ENCODE measurements at regions not wholly inside any gene's neighbourhood (a gene's known extent, or its start where the extent isn't known, plus 50 kb on each side); places are given as distances from the start of the nearest gene placed in this dataset.

DNA sequence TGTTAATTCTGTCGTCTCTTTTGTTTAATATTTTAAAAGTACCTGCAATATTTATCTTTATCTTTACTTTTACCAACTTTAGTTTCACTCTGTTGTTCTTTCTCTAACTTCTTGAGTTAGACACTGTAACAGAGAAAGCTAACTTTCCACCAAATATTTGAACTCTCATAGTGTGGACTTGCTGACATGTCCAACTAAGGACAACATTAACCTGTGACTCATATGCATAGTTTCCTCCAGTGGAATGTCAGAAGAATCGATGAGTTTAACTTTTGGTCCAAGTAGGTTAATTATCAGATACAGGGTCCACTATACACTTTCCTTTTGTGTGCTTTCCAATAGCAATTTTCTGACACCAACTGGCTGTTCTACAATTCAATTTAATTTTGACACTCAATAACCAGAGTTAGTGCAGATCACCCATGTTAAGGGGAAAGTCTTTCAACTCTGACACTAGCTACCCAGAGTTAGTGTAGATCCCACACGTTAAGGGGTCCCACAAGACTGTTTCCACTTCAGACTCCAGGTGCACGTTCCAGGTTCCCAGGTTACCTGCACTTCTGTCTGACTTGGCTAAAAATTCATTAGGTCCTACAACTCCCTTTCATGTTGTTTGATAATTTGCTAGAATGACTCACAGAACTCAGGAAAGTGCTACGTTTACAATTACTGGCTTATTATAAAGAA, 559.0 kb upstream of the AMOT start:
- no peaks in the 10 kb centered on the region for H3K79me2 ChIP-seq (ENCODE audit: insufficient read depth, low read length)
- H3K4me1 ChIP-seq (ENCODE audit: insufficient read depth, low read length) = no peaks in the 10 kb centered on the region
- no peak overlapping the region for H3K27ac ChIP-seq (ENCODE audit: low read length)
- H4K20me1 ChIP-seq (ENCODE audit: insufficient read depth, low read length) = no peaks in the 10 kb centered on the region
- H3K4me2 ChIP-seq (ENCODE audit: insufficient read depth, low read length) = no peak overlapping the region
- H3K27me3 ChIP-seq (ENCODE audit: insufficient read depth, low read length, poor library complexity) = no peaks in the 10 kb centered on the region
- no peak overlapping the region for H3K4me3 ChIP-seq (ENCODE audit: low read depth in 1 of 2, low read length in 2 of 2)
- no peak for ATAC-seq (ENCODE audit: insufficient read depth, low read depth)
- no peaks in the 10 kb centered on the region for H3K9me3 ChIP-seq (ENCODE audit: insufficient read depth, low read length, severe bottlenecking)
- no peak for DNase-seq
- H3K36me3 ChIP-seq (ENCODE audit: insufficient read depth, low read length) = no peaks in the 10 kb centered on the region
- H2AFZ ChIP-seq (ENCODE audit: low read depth, low read length) = no peak overlapping the region
- no peak overlapping the region for H3K9ac ChIP-seq (ENCODE audit: low read depth, low read length)
- TF ChIP-seq EZH2 (IDR thresholded peaks at IDR 0.05; ENCODE audit: borderline replicate concordance, low read depth, low read length, severe bottlenecking) = no peak

DNA sequence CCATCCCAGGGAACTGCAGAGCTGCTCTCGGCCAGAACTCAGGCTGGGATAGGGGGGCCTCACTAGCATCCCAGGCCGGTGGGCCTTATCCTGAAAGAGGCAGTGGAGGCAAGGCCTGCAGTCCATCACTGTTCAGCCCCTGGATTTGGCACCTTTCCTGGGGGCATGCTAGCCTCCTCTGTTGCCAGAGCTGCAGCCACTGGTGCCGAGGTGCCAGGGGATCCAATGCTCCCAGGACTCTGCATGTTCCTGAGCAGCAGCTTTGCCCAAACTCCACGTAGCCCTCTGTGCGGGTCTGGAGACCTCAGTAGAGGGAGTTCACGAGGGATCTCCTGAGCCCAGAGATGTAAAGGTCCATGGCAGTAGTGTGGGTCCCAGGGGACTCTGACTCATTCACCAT, 551.7 kb upstream of the AMOT start:
- no peak for DNase-seq
- Histone ChIP-seq H3K27ac (ENCODE audit: low read length) (no peak overlapping the region), H2AFZ (ENCODE audit: low read depth, low read length) (no peak overlapping the region), H3K9ac (ENCODE audit: low read depth, low read length) (no peak overlapping the region), H3K9me3 (ENCODE audit: insufficient read depth, low read length, severe bottlenecking) (peaks cover 3% of the 10 kb centered on the region), H3K36me3 (ENCODE audit: insufficient read depth, low read length) (no peaks in the 10 kb centered on the region), H3K4me2 (ENCODE audit: insufficient read depth, low read length) (no peak overlapping the region), H3K4me3 (ENCODE audit: low read depth in 1 of 2, low read length in 2 of 2) (no peak overlapping the region), H3K4me1 (ENCODE audit: insufficient read depth, low read length) (no peaks in the 10 kb centered on the region), H3K79me2 (ENCODE audit: insufficient read depth, low read length) (no peaks in the 10 kb centered on the region), H3K27me3 (ENCODE audit: insufficient read depth, low read length, poor library complexity) (no peaks in the 10 kb centered on the region), H4K20me1 (ENCODE audit: insufficient read depth, low read length) (no peaks in the 10 kb centered on the region)
- ATAC-seq (ENCODE audit: insufficient read depth, low read depth) = no peak
- no peak for TF ChIP-seq EZH2 (IDR thresholded peaks at IDR 0.05; ENCODE audit: borderline replicate concordance, low read depth, low read length, severe bottlenecking)
- TF ChIP-seq, protein P1, sequence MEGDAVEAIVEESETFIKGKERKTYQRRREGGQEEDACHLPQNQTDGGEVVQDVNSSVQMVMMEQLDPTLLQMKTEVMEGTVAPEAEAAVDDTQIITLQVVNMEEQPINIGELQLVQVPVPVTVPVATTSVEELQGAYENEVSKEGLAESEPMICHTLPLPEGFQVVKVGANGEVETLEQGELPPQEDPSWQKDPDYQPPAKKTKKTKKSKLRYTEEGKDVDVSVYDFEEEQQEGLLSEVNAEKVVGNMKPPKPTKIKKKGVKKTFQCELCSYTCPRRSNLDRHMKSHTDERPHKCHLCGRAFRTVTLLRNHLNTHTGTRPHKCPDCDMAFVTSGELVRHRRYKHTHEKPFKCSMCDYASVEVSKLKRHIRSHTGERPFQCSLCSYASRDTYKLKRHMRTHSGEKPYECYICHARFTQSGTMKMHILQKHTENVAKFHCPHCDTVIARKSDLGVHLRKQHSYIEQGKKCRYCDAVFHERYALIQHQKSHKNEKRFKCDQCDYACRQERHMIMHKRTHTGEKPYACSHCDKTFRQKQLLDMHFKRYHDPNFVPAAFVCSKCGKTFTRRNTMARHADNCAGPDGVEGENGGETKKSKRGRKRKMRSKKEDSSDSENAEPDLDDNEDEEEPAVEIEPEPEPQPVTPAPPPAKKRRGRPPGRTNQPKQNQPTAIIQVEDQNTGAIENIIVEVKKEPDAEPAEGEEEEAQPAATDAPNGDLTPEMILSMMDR (IDR thresholded peaks at IDR 0.05; ENCODE audit: borderline replicate concordance, extremely low read depth, low read length, poor library complexity, severe bottlenecking) = no peak

- H3K4me3 ChIP-seq (ENCODE audit: low read depth in 1 of 2, low read length in 2 of 2) = no peak overlapping the region
- H3K4me1 ChIP-seq (ENCODE audit: insufficient read depth, low read length) = no peaks in the 10 kb centered on the region
- H3K4me2 ChIP-seq (ENCODE audit: insufficient read depth, low read length) = no peak overlapping the region
- no peak for TF ChIP-seq EZH2 (IDR thresholded peaks at IDR 0.05; ENCODE audit: borderline replicate concordance, low read depth, low read length, severe bottlenecking)
- TF ChIP-seq, protein P1 (IDR thresholded peaks at IDR 0.05; ENCODE audit: borderline replicate concordance, extremely low read depth, low read length, poor library complexity, severe bottlenecking) = no peak
- H3K27ac ChIP-seq (ENCODE audit: low read length) = no peak overlapping the region
- no peaks in the 10 kb centered on the region for H3K27me3 ChIP-seq (ENCODE audit: insufficient read depth, low read length, poor library complexity)
- no peaks in the 10 kb centered on the region for H3K79me2 ChIP-seq (ENCODE audit: insufficient read depth, low read length)
- peaks cover 3% of the 10 kb centered on the region for H3K9me3 ChIP-seq (ENCODE audit: insufficient read depth, low read length, severe bottlenecking)
- no peaks in the 10 kb centered on the region for H4K20me1 ChIP-seq (ENCODE audit: insufficient read depth, low read length)
- H3K36me3 ChIP-seq (ENCODE audit: insufficient read depth, low read length) = no peaks in the 10 kb centered on the region
- DNase-seq = no peak
- H2AFZ ChIP-seq (ENCODE audit: low read depth, low read length) = no peak overlapping the region
- H3K9ac ChIP-seq (ENCODE audit: low read depth, low read length) = no peak overlapping the region
- no peak for ATAC-seq (ENCODE audit: insufficient read depth, low read depth)
Observed at GRCh38 chrX:113391875-113392274, 551.2 kb upstream of the AMOT start.

- Histone ChIP-seq H3K27me3 (ENCODE audit: insufficient read depth, low read length, poor library complexity) (no peaks in the 10 kb centered on the region), H3K4me3 (ENCODE audit: low read depth in 1 of 2, low read length in 2 of 2) (no peak overlapping the region), H2AFZ (ENCODE audit: low read depth, low read length) (no peak overlapping the region), H3K36me3 (ENCODE audit: insufficient read depth, low read length) (no peaks in the 10 kb centered on the region), H3K9me3 (ENCODE audit: insufficient read depth, low read length, severe bottlenecking) (peaks cover 3% of the 10 kb centered on the region), H3K79me2 (ENCODE audit: insufficient read depth, low read length) (no peaks in the 10 kb centered on the region), H4K20me1 (ENCODE audit: insufficient read depth, low read length) (no peaks in the 10 kb centered on the region), H3K9ac (ENCODE audit: low read depth, low read length) (no peak overlapping the region), H3K4me1 (ENCODE audit: insufficient read depth, low read length) (no peaks in the 10 kb centered on the region), H3K27ac (ENCODE audit: low read length) (no peak overlapping the region), H3K4me2 (ENCODE audit: insufficient read depth, low read length) (no peak overlapping the region)
- ATAC-seq (ENCODE audit: insufficient read depth, low read depth) (no peak), DNase-seq (no peak)
- TF ChIP-seq EZH2 (IDR thresholded peaks at IDR 0.05; ENCODE audit: borderline replicate concordance, low read depth, low read length, severe bottlenecking) = no peak
- TF ChIP-seq, protein P1 (IDR thresholded peaks at IDR 0.05; ENCODE audit: borderline replicate concordance, extremely low read depth, low read length, poor library complexity, severe bottlenecking) = no peak
Observed at GRCh38 chrX:113390531-113390930, 549.9 kb upstream of the AMOT start.

Measured in DND-41 (cell line).